Neutrophil (primary cell): ENCODE measurements at regions not wholly inside any gene's neighbourhood (a gene's known extent, or its start where the extent isn't known, plus 50 kb on each side); places are given as distances from the start of the nearest gene placed in this dataset.
A peak's percentile ranks its signal among the peaks of the same experiment; 100 is the strongest.

Experiments
- H3K27ac ChIP-seq: fragments of 200-600 bp; sonication (generic); 2 replicates; pipeline ENCODE4 v1.5.1; 2016; ENCODE audit warnings: mild to moderate bottlenecking, moderate library complexity
- H3K27me3 ChIP-seq: fragments of 200-600 bp; sonication (generic); 2 replicates; pipeline ENCODE4 v1.6.0; 2016; ENCODE audit warnings: mild to moderate bottlenecking
- H3K36me3 ChIP-seq: fragments of 200-600 bp; sonication (generic); 2 replicates; pipeline ENCODE4 v1.5.1; 2017
- H3K4me1 ChIP-seq, 2 experiments: fragments of 200-600 bp in 1 of 2; sonication (generic) in 1 of 2; 1 replicate in 1 of 2; 2 replicates in 1 of 2; pipeline versions ENCODE4 v1.5.1 to v1.6.1; 2013 to 2016; ENCODE audit warnings: low read depth in 1 of 2, low read length in 1 of 2, mild to moderate bottlenecking in 1 of 2, moderate library complexity in 1 of 2; ENCODE audit not compliant: control insufficient read depth in 1 of 2, insufficient read depth in 1 of 2
- H3K4me3 ChIP-seq, 2 experiments: fragments of 200-600 bp in 1 of 2; sonication (generic) in 1 of 2; 1 replicate in 1 of 2; 2 replicates in 1 of 2; pipeline ENCODE4 v1.5.1; 2013 to 2016; ENCODE audit warnings: low read depth in 1 of 2, low read length in 1 of 2, mild to moderate bottlenecking in 1 of 2, moderate library complexity in 1 of 2
- H3K9me3 ChIP-seq: fragments of 200-600 bp; sonication (generic); 2 replicates; pipeline ENCODE4 v1.5.1; 2016
- CTCF ChIP-seq: fragments of 200-600 bp; sonication (generic); IDR thresholded peaks from 2 replicates; pipeline ENCODE4 v1.5.1; 2016; ENCODE audit warnings: antibody characterized with exemption

GRCh38 chr13:82678052-82678451 lies 1204.2 kb downstream of the SLITRK1 start:
- no peaks in the 10 kb centered on the region for H3K36me3 ChIP-seq
- H3K27me3 ChIP-seq: no peaks in the 10 kb centered on the region
- no peak for TF ChIP-seq CTCF
- no peaks in the 10 kb centered on the region for H3K9me3 ChIP-seq
- no peak overlapping the region for H3K4me3 ChIP-seq
- H3K4me1 ChIP-seq: no peaks in the 10 kb centered on the region
- no peak overlapping the region for H3K27ac ChIP-seq

- H3K27ac ChIP-seq: no peak overlapping the region
- H3K27me3 ChIP-seq: no peaks in the 10 kb centered on the region
- H3K9me3 ChIP-seq: no peaks in the 10 kb centered on the region
- H3K4me3 ChIP-seq: no peak overlapping the region
- no peaks in the 10 kb centered on the region for H3K4me1 ChIP-seq
- H3K36me3 ChIP-seq: no peaks in the 10 kb centered on the region
- TF ChIP-seq CTCF: no peak
These were observed 1207.2 kb downstream of the SLITRK1 start for GRCh38 chr13:82675024-82675423.

- Histone ChIP-seq H3K27me3 (no peaks in the 10 kb centered on the region), H3K4me1 (no peaks in the 10 kb centered on the region), H3K36me3 (no peaks in the 10 kb centered on the region), H3K27ac (no peak overlapping the region), H3K9me3 (no peaks in the 10 kb centered on the region), H3K4me3 (no peak overlapping the region)
- no peak for TF ChIP-seq CTCF
These were observed 1207.7 kb downstream of the SLITRK1 start for GRCh38 chr13:82674546-82674945.

GRCh38 chr13:82672248-82672647 lies 1210.0 kb downstream of the SLITRK1 start:
- TF ChIP-seq CTCF: no peak
- H3K27ac ChIP-seq: no peak overlapping the region
- no peaks in the 10 kb centered on the region for H3K36me3 ChIP-seq
- no peaks in the 10 kb centered on the region for H3K9me3 ChIP-seq
- H3K27me3 ChIP-seq: no peaks in the 10 kb centered on the region
- no peak overlapping the region for H3K4me3 ChIP-seq
- no peaks in the 10 kb centered on the region for H3K4me1 ChIP-seq

- no peaks in the 10 kb centered on the region for H3K9me3 ChIP-seq
- H3K36me3 ChIP-seq: no peaks in the 10 kb centered on the region
- no peak for TF ChIP-seq CTCF
- H3K4me1 ChIP-seq: peaks cover 4 to 9% of the 10 kb centered on the region in 2 experiments
- no peak overlapping the region for H3K27ac ChIP-seq
- H3K27me3 ChIP-seq: no peaks in the 10 kb centered on the region
- H3K4me3 ChIP-seq: no peak overlapping the region
These were observed 1218.1 kb downstream of the SLITRK1 start for GRCh38 chr13:82664183-82664582.

GRCh38 chr13:82661126-82661525 lies 1221.1 kb downstream of the SLITRK1 start:
- no peak overlapping the region for H3K4me3 ChIP-seq
- TF ChIP-seq CTCF: no peak
- H3K4me1 ChIP-seq: peaks cover 4 to 9% of the 10 kb centered on the region in 2 experiments
- peak overlapping the region; percentile 2 for H3K27ac ChIP-seq
- H3K36me3 ChIP-seq: no peaks in the 10 kb centered on the region
- no peaks in the 10 kb centered on the region for H3K27me3 ChIP-seq
- H3K9me3 ChIP-seq: no peaks in the 10 kb centered on the region
